ENCODE measurements at regions not wholly inside any gene's neighbourhood (a gene's known extent, or its start where the extent isn't known, plus 50 kb on each side); places are given as distances from the start of the nearest gene placed in this dataset.

DNA sequence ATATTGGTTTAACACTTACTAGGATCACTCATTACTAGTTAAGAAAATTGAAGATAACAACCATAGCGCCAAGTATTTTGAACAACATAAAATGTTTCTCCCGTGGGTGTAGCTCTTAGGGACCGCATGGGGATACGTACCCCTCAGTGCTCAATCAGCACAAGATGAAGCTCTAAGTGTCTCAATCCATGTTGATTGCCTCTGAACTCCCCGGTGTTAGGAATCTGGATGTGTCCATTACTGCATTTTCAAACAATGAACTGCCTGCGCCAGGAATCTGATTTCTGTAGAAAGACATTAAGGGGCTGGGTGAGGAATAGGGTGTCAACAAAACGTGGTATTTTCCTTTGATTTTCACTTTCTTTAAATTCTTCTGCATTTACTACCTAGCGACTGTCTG is 100.2 kb downstream of the LMO4 start:
- TF ChIP-seq, protein P1, sequence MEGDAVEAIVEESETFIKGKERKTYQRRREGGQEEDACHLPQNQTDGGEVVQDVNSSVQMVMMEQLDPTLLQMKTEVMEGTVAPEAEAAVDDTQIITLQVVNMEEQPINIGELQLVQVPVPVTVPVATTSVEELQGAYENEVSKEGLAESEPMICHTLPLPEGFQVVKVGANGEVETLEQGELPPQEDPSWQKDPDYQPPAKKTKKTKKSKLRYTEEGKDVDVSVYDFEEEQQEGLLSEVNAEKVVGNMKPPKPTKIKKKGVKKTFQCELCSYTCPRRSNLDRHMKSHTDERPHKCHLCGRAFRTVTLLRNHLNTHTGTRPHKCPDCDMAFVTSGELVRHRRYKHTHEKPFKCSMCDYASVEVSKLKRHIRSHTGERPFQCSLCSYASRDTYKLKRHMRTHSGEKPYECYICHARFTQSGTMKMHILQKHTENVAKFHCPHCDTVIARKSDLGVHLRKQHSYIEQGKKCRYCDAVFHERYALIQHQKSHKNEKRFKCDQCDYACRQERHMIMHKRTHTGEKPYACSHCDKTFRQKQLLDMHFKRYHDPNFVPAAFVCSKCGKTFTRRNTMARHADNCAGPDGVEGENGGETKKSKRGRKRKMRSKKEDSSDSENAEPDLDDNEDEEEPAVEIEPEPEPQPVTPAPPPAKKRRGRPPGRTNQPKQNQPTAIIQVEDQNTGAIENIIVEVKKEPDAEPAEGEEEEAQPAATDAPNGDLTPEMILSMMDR (conservative IDR thresholded peaks at IDR 0.05 in 1 of 2, IDR thresholded peaks at IDR 0.05 in 1 of 2; ENCODE audit: low read depth in 1 of 2, low read length in 2 of 2): no peak
- TF ChIP-seq EZH2 (IDR thresholded peaks at IDR 0.05; ENCODE audit: low read length, missing control alignments): no peak

All from fibroblast of lung (primary cell).